Erythroblast (primary cell): ENCODE measurements at regions not wholly inside any gene's neighbourhood (a gene's known extent, or its start where the extent isn't known, plus 50 kb on each side); places are given as distances from the start of the nearest gene placed in this dataset.

ENCODE experiments used
- GATA1 ChIP-seq: IDR thresholded peaks from 2 replicates; pipeline ENCODE4 v1.6.1; 2011; ENCODE audit warnings: low read depth, mild to moderate bottlenecking, control low read depth, low read length, moderate library complexity
- POLR2A ChIP-seq: IDR thresholded peaks from 2 replicates; pipeline ENCODE4 v1.6.1; 2011; ENCODE audit warnings: mild to moderate bottlenecking, low read length

DNA sequence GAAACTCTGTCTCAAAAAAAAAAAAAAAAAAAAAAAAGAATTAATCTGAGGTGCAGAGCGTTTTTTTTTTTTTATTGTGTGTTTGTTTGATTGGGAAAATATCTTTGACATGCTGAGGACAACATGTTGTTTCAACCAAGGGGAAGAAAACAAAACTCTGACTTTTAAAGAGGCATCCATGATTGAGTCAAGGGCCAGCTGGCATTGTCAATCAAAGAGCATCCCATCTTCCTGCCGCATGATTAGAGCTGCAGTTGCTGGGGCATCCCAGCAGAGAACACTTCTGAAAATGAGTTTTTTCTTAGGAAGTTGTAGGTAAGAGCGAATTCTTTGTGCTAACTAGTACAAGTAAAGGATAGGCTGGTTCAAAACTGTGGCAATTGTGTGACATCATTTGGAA is 200.9 kb upstream of the DAAM1 start:
- TF ChIP-seq POLR2A (no peak), GATA1 (no peak)
